ENCODE measurements at regions not wholly inside any gene's neighbourhood (a gene's known extent, or its start where the extent isn't known, plus 50 kb on each side); places are given as distances from the start of the nearest gene placed in this dataset.

GRCh38 chr1:218925777-218926176, 247.9 kb upstream of the LYPLAL1 start:
- CTCF ChIA-PET (ENCODE audit: partially characterized antibody): interaction anchor here (1.0 to 1.3 kb wide), 2 partner anchors 38 to 57 kb away, joined by 3 read pairs; no protein-coding TSS in a partner anchor
- TF ChIP-seq RAD21 (IDR thresholded peaks at IDR 0.05 in 1 of 2, conservative IDR thresholded peaks at IDR 0.05 in 1 of 2; ENCODE audit: low read depth in 2 of 2, low read length in 2 of 2) (no peak), TEAD4 (IDR thresholded peaks at IDR 0.05; ENCODE audit: low read depth, low read length) (no peak)

More at GRCh38 chr1:218925777-218926176, 247.9 kb upstream of the LYPLAL1 start:
- no peak overlapping the region for H2AK5ac ChIP-seq (ENCODE audit: low read depth, low read length)
- H3K4ac ChIP-seq (replicated peaks; ENCODE audit: insufficient read length, low read depth, low read length): no peak overlapping the region
- H4K91ac ChIP-seq (replicated peaks; ENCODE audit: insufficient read length, low read length): no peak overlapping the region
- H3K27me3 ChIP-seq (replicated peaks in 1 of 4; ENCODE audit: control insufficient read depth in 3 of 4, extremely low read depth in 1 of 4, insufficient read depth in 3 of 4, low read length in 3 of 4): no peaks in the 10 kb centered on the region
- no peak overlapping the region for H3K4me2 ChIP-seq (ENCODE audit: insufficient read depth in 1 of 2, low read depth in 2 of 2, low read length in 2 of 2)
- no peaks in the 10 kb centered on the region for H3K36me3 ChIP-seq (ENCODE audit: control insufficient read depth in 2 of 4, insufficient read depth in 4 of 4, low read length in 3 of 4)
- no peaks in the 10 kb centered on the region for H3K79me1 ChIP-seq (ENCODE audit: low read depth, low read length)
- no peak overlapping the region for H2BK120ac ChIP-seq (replicated peaks; ENCODE audit: low read depth, low read length)
- H2BK5ac ChIP-seq (ENCODE audit: low read depth, low read length): no peak overlapping the region
- H2BK20ac ChIP-seq (ENCODE audit: low read length): no peak overlapping the region
- DNase-seq (ENCODE audit: low read depth in 1 of 2, low spot score in 2 of 2) (no peak), FAIRE-seq (no peak)
- H3K27ac ChIP-seq (ENCODE audit: low read depth, low read length): no peak overlapping the region
- H3K4me3 ChIP-seq (ENCODE audit: extremely low read depth in 1 of 4, insufficient read depth in 2 of 4, low read depth in 3 of 4, low read length in 4 of 4): no peak overlapping the region
- POLR2A ChIA-PET (ENCODE audit: partially characterized antibody): no interaction called here
- H3K18ac ChIP-seq (ENCODE audit: extremely low read depth, low read length): no peak overlapping the region
- H3K23ac ChIP-seq (ENCODE audit: insufficient read length): no peak overlapping the region
- H4K20me1 ChIP-seq (replicated peaks in 1 of 2; ENCODE audit: control insufficient read depth in 1 of 2, insufficient read depth in 2 of 2, low read length in 2 of 2): no peaks in the 10 kb centered on the region
- H3K4me1 ChIP-seq (replicated peaks in 1 of 4; ENCODE audit: control insufficient read depth in 3 of 4, insufficient read depth in 4 of 4, low read length in 3 of 4): no peaks in the 10 kb centered on the region
- peak overlapping the region; percentile 66; the same call in 1 of the 2 replicates for H2AFZ ChIP-seq (ENCODE audit: low read length)
- H3K9ac ChIP-seq (replicated peaks in 1 of 4; ENCODE audit: extremely low read depth in 1 of 4, low read depth in 3 of 4, low read length in 3 of 4): no peak overlapping the region
- no peaks in the 10 kb centered on the region for H3K79me2 ChIP-seq (ENCODE audit: control insufficient read depth in 1 of 2, insufficient read depth in 2 of 2, low read length in 2 of 2)
- H2BK15ac ChIP-seq (ENCODE audit: low read length): no peak overlapping the region
- H3K23me2 ChIP-seq (ENCODE audit: low read depth, low read length): no peaks in the 10 kb centered on the region
- no peak overlapping the region for H3K14ac ChIP-seq (ENCODE audit: insufficient read length)
- 78% methylated on average over 2 of the region's 2 CpGs; no CpG with 5 or more reads in 1 of the 2 experiments for WGBS, 2 experiments (ENCODE audit: extremely low coverage in 1 of 2, insufficient coverage in 1 of 2, insufficient read length in 1 of 2, insufficient replicate concordance in 2 of 2, low coverage in 1 of 2, low lambda C conversion rate in 2 of 2, missing lambda C conversion rate in 1 of 2)
- H3K9me3 ChIP-seq (ENCODE audit: insufficient read depth in 2 of 2, low read depth in 1 of 2, low read length in 1 of 2): no peaks in the 10 kb centered on the region
- H4K8ac ChIP-seq (ENCODE audit: extremely low read depth, insufficient read depth, low read length): no peak overlapping the region
- H2BK12ac ChIP-seq (ENCODE audit: low read depth, low read length): no peak overlapping the region
- H4K5ac ChIP-seq (ENCODE audit: insufficient read length, low read depth, low read length): no peak overlapping the region
- no peak overlapping the region for H3K56ac ChIP-seq (replicated peaks; ENCODE audit: insufficient read length, low read depth, low read length)
